Stimulated activated naive CD4-positive, alpha-beta T cell (primary cell): ENCODE measurements at regions not wholly inside any gene's neighbourhood (a gene's known extent, or its start where the extent isn't known, plus 50 kb on each side); places are given as distances from the start of the nearest gene placed in this dataset.
A peak's percentile ranks its signal among the peaks of the same experiment; 100 is the strongest.
"Not testable (repeated sequence)": the region's sequence is repeated elsewhere in the genome, so short reads cannot be mapped to it uniquely, and the experiment has no call there.

ENCODE experiments used
- DNase-seq, 6 experiments: peaks; one replicate each; lab custom pipeline; 2025; lab: John Stamatoyannopoulos, UW

DNA sequence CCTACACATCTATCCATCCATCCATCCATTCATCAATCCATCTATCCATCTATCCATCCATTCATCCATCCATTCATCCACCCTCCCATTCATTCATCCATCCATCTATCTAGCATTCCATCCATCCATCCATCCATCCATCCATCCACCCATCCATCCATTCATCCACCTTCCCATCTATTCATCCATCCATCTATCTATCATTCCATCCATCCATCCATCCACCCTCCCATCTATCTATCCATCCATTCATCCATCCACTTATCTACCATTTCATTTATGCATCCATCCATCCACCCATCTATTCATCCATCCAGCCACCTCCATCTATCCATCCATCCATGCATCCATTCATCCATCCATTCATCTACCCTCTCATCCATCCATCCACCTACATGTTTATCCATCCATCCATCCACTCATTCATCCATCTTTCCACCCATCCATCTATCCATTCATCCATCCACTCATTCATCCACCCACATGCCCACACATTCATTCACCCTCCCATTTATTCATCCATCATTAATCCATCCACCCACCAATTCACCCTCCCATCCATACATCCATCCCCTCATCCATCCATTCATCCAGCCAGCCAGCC lies 258.5 kb downstream of the CRLF2 start:
- no peak for DNase-seq

DNA sequence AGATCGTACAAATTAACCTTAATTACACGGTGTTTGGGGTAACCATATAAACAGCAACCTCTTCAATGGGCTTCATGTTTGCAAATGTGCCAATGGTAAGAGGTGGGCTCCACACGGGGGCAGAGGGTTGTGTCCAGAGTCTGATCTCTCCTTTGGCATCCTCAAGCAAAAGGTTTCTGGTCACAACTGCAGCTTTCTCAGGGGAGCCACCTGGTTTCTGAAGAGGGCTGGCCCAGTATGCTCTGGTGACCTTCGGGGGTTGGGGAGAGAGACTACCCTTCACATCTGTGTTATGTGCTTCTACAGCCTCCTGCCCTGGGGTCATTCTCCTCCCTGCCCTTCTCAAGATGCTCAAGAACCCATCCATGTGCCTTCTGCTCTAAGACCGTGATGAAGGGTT lies 259.6 kb downstream of the CRLF2 start:
- no peak for DNase-seq

DNA sequence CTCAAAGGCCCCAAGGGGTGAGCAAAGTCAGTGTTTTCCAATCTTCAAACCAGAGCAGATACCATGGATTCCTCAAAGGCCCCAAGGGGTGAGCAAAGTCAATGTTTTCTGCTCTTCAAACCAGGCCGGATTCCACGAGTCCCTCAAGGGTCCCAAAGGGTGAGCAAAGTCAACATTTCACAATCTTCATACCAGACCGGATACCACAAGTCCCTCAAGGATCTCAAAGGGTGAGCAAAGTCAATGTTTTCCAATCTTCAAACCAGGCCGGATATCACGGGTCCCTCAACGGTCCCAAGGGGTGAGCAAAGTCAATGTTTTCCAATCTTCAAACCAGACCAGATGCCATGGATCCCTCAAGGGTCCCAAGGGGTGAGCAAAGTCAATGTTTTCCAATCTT lies 265.2 kb downstream of the CRLF2 start:
- DNase-seq: not testable (repeated sequence)

DNA sequence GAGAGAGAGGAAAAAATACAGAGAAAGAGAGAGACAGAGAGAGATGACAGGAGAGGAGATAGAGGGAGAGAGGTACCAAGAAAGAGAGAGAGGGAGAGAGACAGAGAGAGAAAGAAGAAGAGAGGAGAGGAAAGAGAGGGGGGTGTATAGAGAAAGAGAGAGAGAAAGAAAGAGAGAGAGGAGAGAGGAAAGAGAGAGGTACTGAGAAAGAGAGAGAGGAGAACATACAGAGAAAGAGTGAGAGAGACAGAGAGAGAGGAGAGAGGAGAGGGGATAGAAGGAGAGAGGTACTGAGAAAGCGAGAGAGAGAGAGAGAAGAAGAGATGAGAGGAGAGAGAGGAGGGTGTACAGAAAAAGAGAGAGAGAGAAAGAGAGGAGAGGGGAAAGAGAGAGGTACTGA lies 269.4 kb downstream of the CRLF2 start:
- DNase-seq: no peak

DNA sequence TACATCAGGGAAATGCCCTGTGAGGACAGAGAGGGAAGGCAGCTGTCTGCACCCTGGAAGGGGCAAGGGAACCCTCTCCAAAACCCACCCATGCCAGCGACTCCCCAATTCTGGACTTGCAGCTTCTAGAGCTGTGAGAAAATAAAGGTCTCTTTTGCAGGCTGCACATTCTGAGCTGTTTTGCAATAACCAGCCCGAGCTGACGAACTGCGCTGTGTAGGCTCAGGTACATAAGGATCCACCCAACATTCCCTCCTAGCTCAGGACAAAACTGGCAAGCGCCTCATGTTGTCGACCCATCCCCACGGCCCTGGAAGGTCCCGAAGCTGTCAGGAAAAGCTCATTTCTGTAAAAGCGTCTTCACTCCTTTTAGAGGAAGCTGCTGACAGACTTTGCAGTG lies 271.8 kb downstream of the CRLF2 start:
- DNase-seq: no peak

DNA sequence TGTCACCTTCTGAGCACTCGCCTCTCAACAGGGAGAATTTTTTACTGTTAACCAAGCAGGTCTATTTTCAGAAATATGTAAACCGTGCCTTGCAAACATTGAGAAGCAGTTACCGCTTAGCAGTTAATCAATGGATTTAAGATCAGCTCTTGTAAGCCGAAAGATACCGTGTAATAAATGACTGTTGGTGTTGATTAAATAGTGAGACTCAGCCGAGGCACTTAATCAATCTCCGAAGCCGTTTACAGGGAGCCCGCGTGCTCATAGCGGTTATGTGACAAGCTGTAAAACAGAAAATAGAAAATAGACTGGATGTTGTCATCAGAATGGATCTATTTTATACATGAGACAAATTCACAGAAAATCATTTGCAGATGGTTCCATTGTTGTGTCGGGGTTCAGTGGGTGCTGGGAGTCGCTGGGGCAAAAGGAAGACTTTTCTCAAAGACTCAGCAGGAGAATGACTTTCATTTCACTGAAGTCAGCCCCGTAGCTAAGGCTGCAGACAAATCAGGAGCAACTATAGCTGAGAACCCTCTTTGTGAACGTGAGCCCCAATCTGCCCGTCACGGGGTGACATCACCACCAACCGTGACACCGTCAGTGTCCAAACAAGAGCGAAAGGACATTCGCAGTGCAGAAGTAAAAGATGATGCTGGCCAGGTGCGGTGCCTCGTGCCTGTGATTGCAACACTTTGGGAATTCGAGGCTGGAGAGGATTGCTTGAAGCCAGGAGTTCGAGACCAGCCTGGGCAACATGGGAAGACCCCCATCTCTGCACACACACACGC lies 275.3 kb downstream of the CRLF2 start:
- DNase-seq: no peak

DNA sequence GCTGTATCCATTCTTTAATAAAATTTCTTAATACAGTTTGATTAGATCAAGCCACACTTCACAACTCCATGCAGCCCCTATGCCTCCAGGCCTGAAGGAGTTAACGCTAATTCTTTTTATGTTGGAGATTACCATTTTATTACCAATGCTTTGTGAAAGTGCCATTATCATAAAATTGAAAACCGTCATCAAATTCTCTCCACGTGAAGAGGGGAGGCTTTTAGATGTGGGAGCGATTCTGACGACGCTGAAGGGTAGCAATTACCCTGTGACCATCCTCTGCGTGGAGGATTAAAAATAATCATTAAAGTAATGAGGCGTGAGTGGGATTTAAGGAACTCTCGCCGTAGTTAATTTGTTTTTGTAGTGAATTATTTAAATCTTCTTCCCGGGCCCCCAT lies 278.8 kb downstream of the CRLF2 start:
- peak in 1 of 6 experiments; percentile 23 for DNase-seq

DNA sequence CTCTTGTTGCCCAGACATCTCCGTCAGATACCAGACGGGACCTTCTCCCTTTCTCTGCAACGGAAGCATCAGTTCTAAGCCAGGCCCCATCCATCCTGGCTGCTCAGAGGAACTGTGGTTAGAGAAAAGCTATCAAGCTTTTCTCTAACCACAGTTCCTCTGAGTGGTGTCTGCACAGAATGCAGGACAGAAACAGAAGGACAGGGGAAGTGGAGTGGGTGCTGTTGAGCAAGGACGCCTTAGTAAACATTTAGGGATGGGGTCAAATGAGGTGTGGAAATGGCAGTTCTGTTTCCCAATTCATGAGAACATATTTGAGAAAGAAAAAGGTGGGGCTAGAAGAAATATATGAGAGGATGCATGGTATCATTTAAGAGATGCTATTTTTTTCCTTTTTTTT lies 283.8 kb downstream of the CRLF2 start:
- DNase-seq: no peak

DNA sequence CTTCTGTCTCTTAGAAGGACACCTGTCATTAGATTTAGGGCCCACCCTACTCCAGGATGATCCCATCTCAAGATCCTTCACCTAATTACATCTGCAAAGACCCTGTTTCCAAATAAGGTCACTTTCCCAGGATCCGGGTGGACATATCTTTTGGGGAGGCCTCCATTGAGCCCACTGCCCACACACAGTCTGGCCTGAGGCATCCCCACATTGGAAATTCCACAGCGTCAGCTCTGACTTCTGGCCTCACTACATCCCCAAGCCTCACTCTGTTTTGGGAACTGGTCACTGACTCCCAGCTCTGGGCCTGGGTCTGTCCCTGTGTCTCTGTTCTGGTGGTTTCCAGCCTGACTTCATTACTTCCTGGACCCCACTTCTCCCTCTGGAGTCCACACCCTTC lies 285.5 kb downstream of the CRLF2 start:
- no peak for DNase-seq

DNA sequence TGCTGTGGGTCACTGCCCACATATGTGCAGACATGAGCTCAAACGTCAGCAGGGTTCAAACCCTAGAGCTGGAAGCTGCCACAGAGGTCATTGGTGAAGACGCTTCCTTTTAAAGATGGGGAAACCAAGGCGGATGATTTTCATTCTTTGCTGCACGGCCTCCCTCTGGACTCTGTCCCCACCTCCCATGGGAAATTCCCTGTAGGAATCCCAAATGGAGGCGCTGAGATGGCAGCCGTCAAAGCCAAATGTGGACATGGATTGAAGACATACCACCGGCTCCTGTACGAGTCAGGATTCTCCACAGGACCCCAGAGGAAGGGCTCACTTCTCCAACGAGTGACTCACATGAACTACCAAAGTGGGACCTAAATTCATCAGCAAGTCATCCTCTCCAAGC lies 286.4 kb downstream of the CRLF2 start:
- DNase-seq: no peak

DNA sequence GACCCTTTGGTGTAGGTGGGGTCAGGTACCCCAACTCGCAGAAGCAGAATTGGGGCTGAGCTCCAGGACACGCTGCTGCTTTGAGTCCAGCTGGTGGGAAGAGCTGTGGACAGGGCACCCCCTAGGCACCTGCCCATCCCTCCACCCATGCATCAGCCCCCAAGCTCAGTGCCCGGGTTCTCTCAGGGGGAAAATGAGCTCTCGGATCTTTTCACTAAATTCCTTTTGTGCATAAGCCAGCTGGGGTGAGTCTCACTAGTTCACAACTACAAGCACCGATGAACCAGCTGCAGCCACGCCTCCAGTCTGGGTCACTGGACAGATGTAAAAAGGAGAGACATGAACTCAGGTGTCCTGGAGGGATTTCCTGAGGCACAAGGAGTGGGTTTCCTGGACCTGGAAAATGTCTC lies 286.8 kb downstream of the CRLF2 start:
- no peak for DNase-seq

DNA sequence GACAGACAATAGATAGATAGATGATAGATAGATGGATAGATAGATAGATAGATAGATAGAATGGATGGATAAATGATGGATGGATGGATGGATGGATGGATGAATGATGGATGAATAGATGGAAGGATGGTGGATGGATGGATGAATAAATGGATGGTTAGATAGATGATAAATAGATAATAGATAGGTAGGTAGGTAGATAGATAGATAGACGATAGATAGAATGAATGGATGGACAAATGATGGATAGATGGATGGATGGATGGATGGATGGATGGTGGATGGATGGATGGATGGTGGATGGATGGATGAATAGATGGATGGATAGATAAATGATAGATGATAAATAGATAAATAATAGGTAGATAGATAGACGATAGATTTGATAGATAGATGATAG lies 287.4 kb downstream of the CRLF2 start:
- DNase-seq: no peak

DNA sequence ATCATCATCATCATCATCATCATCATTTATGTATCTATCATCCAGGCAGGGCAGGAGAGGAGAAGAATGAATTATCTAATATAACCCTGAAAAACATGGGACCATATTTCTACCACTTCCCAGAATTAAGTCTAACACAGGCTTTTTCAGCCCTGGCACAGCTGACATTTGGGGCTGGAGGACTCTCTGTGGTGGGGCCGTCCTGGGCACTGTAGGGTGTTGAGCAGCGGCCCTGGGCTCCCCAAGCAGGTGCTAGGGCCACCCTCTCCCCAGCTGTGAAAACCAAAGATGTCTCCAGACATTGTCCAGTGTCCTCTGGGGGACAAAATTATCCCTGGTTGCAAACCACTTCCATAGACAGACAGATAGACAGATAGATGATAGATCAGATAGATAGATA lies 288.4 kb downstream of the CRLF2 start:
- DNase-seq: no peak

DNA sequence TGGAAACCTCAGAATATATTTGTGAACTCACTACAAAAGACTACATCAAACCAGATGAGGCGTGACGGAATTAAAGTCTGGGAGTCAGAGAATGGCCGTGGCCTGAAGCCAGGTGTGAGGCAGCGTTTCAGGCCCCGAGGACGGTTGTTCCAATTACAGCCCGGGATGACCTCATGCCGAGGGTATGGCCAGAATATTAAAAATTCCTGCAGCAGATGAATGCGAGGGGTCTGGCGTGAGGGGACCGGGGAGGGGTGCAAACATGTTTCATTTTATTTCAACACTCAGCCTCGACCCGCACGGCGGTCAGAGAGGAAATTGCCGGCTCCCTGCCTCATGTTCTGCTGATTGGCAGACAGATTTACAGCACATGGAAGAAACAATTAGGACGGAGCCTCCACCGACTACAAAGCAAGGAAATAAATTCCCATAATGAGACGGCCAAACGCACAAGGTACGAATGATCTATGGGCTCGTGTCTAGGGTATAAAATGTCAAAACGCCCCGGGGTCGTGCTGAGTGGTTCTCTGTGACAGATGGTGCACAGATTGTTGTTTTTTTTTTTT lies 289.7 kb downstream of the SHOX start:
- no peak for DNase-seq

DNA sequence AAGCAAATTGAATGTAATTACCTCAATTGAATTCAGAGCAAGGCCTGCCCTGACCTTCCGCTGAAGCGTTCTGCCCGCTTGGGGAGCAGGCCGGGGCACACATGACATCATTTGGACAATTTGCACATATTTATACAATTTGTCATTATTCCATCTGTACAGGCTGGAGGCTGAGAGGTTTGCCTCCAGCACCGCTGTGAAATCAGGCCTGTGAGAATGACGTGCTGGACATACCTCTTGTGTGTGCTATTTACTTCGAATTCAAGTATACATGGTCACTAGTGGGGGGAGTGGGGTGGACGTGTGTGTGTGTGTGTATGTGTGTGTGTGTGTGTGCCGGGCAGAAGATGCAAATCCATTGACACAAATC lies 285.6 kb downstream of the SHOX start:
- DNase-seq: no peak

DNA sequence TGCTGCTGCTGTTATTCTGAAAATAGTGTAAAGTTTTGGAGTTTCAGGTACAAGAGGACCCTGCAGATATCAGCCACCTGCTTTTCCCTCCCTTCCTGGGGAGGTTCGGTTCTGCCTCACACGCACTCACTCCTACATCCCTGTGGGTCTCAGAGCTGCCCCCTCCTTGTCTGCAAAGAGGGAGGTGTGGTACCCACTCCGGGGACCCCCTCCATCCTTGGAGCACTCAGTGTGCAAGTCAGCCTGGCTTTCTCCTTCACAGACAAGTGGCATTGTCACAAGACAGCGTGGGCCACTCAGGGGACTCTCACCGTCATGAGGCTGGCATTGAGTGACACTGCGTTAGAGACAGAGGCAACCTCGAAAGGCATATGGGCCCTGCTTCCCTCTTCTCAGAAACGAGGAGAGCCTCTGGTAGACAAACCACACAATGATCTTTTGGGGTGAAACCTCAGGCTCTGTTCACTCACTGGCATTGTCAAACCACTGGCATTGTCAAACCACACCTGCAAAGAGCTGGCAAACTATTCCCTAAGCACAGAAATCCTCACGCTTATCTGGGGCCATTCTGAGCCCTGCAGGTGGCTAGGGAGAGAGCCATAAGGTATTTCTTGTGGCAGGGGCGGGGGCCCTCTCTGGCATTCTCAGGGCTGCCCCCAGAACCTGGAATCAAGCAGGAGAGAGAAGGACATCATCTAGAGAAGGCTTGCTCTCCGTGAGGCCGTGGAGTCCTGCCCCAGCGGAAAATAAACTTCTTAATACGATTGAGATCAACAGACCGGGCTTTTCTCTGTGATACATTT lies 285.0 kb downstream of the SHOX start:
- no peak for DNase-seq

DNA sequence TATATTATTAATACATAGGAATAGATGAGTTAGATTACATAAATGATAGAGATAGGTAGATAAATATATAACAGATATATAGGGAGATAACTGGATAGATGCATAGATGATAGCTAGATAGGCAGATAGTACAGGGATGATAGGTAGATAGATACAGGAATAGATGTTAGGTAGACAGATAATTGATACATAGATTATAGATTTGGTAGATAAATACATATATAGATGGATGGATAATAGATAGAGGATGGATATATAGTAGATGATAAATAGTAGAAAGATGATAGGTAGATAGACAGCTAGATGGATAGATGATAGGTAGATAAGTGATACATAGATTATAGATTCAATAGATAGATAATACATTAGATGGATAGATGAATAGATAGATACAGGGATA lies 283.6 kb downstream of the SHOX start:
- DNase-seq: no peak

DNA sequence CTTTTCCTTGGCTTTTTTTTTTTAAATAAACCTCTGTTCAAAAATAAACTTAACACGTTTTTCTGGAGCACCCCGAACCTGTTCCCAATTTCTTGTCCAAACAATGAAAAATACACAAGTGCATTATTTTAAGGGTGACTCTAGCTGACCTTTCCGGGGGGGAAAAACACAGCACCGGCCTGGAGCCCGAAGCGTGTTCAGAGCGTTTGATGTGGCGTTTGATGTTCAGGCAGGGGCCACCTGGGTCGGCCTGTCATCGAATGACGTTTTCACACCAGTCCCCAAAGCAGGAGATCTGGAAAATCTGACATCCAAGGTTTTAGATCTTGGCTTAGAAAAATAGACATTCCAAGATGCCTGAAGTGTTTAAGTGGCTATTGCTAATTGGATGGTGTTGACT lies 282.1 kb downstream of the SHOX start:
- DNase-seq: no peak

DNA sequence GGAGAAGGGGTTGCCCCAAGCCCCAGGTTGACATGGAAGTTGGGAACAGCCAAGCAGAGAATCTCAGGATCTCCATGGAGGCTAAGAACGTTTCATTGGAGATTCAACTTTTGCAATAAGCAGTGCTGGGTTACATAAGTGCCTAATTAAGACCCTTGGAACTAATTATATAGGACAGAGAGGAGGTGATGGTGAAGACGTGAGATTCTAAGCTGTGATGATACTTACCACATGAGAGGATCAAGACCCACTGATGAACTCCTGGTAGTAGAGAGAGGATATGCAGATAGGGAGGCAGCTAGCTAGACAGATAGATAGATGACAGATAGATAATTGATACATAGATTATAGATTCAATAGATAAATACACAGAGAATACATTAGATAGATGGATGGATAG lies 278.5 kb downstream of the SHOX start:
- not testable (repeated sequence) for DNase-seq

DNA sequence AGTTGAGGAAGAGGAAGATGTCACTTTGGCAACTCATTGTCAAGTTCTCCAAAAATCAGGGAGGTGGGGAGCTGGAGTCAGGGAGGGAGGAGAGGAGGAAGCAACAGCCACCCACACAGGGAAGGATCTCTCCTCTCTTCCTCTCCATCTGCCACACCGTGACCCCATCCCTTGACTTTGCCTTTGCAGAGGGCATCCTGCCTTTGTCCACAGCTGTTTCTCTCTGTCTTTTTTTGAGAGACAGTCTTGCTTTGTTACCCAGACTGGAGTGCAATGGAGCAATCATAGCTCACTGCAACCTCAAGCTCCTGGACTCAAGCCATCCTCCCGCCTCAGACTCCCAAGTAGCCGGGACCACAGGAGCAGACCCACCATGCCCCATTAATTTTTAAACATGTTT lies 276.0 kb downstream of the SHOX start:
- no peak for DNase-seq

DNA sequence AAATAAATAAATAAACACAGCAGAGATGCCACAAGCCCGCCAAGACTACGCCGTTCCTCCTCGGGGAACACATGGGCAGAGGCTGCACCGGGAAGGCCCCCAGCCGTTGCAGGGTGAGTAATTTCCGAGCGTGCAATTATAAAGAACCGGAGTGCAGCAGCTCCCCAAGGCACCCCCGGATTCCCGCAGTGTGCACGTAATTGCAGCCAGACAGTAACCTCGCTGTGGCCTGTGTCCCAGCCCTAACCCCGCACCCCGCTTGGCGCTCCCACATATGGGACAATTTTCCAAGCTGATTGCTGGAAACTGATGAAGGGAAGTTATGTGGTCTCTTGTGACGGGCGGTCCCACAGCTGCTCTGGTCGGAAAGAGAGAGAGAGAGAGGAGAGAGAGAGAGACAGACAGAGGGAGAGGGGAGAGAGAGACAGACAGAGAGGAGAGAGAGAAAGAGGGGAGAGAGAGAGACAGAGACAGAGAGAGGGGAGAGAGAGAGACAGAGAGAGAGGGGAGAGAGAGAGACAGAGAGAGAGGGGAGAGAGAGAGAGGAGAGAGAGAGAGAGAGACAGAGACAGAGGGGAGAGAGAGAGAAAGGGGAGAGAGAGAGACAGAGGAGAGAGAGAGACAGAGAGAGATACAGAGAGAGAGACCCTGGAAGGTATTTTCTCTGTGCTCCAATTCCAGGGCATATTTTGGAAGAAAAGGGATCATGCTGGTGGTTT lies 275.4 kb downstream of the SHOX start:
- DNase-seq: no peak

DNA sequence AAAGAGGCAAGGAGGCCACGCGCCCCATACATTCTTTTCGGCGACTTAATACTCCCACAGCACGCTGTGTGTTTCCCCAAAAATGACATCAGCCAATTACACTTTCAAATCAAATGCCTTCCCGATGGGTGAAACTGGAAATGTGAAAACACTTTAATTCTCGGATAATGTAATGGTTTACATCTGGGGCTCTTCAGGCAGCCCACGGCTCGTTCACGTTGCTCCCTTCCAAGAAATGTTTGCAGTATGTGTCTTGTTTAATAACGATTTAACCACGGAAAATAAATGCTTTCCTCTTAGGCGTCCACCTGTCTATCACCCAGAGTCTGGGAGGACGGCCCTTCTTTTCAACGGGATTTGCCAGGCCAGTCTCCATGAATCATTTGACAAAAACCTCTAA lies 272.5 kb downstream of the SHOX start:
- DNase-seq: no peak
